PC-9 (cell line): ENCODE measurements at regions not wholly inside any gene's neighbourhood (a gene's known extent, or its start where the extent isn't known, plus 50 kb on each side); places are given as distances from the start of the nearest gene placed in this dataset.

Experiments used
- BruUV-seq: library from RNA; stranded (reverse); fragments of 400-500 nt; replicated peaks from 2 replicates; lab custom pipeline; 2021; lab: Mats Ljungman, UMichigan
- CTCF ChIA-PET: fragments of 300-600 bp; sonication (Branson Sonifier 250); formaldehyde crosslinking; loops from one replicate; lab custom pipeline; 2022; ENCODE audit warnings: antibody characterized with exemption; lab: Charles Lee
- POLR2A ChIA-PET: fragments of 300-600 bp; sonication (Branson Sonifier 250); formaldehyde crosslinking; loops from one replicate; lab custom pipeline; 2022; ENCODE audit warnings: antibody characterized with exemption; ENCODE audit not compliant: unreplicated experiment; lab: Charles Lee
- DNase-seq, 2 experiments: peaks; one replicate each; pipeline versions ENCODE4 v3.0.0 to v3.0.0-alpha.2; 2015 to 2022; ENCODE audit warnings: mixed read lengths in 1 of 2
- H2AFZ ChIP-seq: fragments of 200-600 bp; sonication (generic); 2 replicates; pipeline ENCODE4 v1.8.1; 2017; ENCODE audit warnings: antibody characterized with exemption
- H3F3A ChIP-seq: fragments of 200-600 bp; sonication (generic); 2 replicates; pipeline ENCODE4 v1.8.1; 2017; ENCODE audit warnings: antibody characterized with exemption, mild to moderate bottlenecking, low read depth; ENCODE audit not compliant: insufficient read depth
- H3K27ac ChIP-seq: fragments of 200-600 bp; sonication (generic); 2 replicates; pipeline ENCODE4 v1.6.1; 2016; ENCODE audit warnings: mixed run types
- H3K27me3 ChIP-seq: fragments of 200-600 bp; sonication (generic); 2 replicates; pipeline ENCODE4 v1.6.1; 2016; ENCODE audit warnings: low read depth, mixed run types; ENCODE audit not compliant: insufficient read depth
- H3K36me3 ChIP-seq: fragments of 200-600 bp; sonication (generic); 2 replicates; pipeline ENCODE4 v1.6.1; 2016; ENCODE audit warnings: low read depth, mixed run types
- H3K4me1 ChIP-seq: fragments of 200-600 bp; sonication (generic); replicated peaks from 2 replicates; pipeline ENCODE4 v1.6.1; 2016; ENCODE audit warnings: mixed run types; ENCODE audit not compliant: insufficient read depth
- H3K4me2 ChIP-seq: fragments of 200-600 bp; sonication (generic); 2 replicates; pipeline ENCODE4 v1.6.1; 2017; ENCODE audit warnings: mixed run types
- H3K4me3 ChIP-seq: fragments of 200-600 bp; sonication (generic); 2 replicates; pipeline ENCODE4 v1.6.1; 2016; ENCODE audit warnings: mixed run types
- H3K79me2 ChIP-seq: fragments of 200-600 bp; sonication (generic); 2 replicates; pipeline ENCODE4 v1.6.1; 2017; ENCODE audit warnings: low read depth, mixed run types
- H3K9me2 ChIP-seq: fragments of 200-600 bp; sonication (generic); 2 replicates; pipeline ENCODE4 v1.8.1; 2017; ENCODE audit warnings: mild to moderate bottlenecking; ENCODE audit not compliant: insufficient read depth
- H3K9me3 ChIP-seq: fragments of 200-600 bp; sonication (generic); 2 replicates; pipeline ENCODE4 v1.8.1; 2016; ENCODE audit warnings: low read depth; ENCODE audit not compliant: insufficient read depth
- H4K20me1 ChIP-seq: fragments of 200-600 bp; sonication (generic); 2 replicates; pipeline ENCODE4 v1.8.1; 2017; ENCODE audit not compliant: insufficient read depth
- CTCF ChIP-seq: fragments of 200-600 bp; sonication (generic); conservative IDR thresholded peaks from 2 replicates; pipeline ENCODE4 v1.6.1; 2017; ENCODE audit warnings: mixed run types, antibody characterized with exemption, mild to moderate bottlenecking, moderate library complexity
- EZH2 ChIP-seq: fragments of 200-600 bp; sonication (generic); IDR thresholded peaks from 2 replicates; pipeline ENCODE4 v1.8.0; 2017; ENCODE audit warnings: antibody characterized with exemption, low read depth
- intact Hi-C: fragments of 100-400 bp; cut with micrococcal nuclease; formaldehyde crosslinking; loops from one replicate; pipeline ENCODE4 v1.10.0; 2022; ENCODE audit not compliant: unreplicated experiment

- Histone ChIP-seq H2AFZ (no peak overlapping the region), H3F3A (no peaks in the 10 kb centered on the region), H3K4me3 (no peak overlapping the region), H3K9me2 (peaks cover 8% of the 10 kb centered on the region; the same call in 1 of the 2 replicates), H3K27ac (no peak overlapping the region), H3K4me2 (no peak overlapping the region), H3K27me3 (no peaks in the 10 kb centered on the region), H3K36me3 (no peaks in the 10 kb centered on the region), H3K9me3 (no peaks in the 10 kb centered on the region), H4K20me1 (no peaks in the 10 kb centered on the region), H3K4me1 (peaks cover 5% of the 10 kb centered on the region; the same call in 1 of the 2 replicates), H3K79me2 (no peaks in the 10 kb centered on the region)
- no TSS peak for BruUV-seq
- no peak for DNase-seq
- CTCF ChIA-PET = no interaction called here
- POLR2A ChIA-PET = no interaction called here
- TF ChIP-seq CTCF = no peak
- TF ChIP-seq EZH2 = no peak
- intact Hi-C loops = no loop called here
These were observed 575.2 kb upstream of the ZNF608 start for GRCh38 chr5:125321654-125322053.

- TF ChIP-seq EZH2 (no peak), CTCF (no peak)
These were observed 577.2 kb upstream of the ZNF608 start for GRCh38 chr5:125323613-125324012.

GRCh38 chr5:125325488-125326149, 579.2 kb upstream of the ZNF608 start:
- Histone ChIP-seq H4K20me1 (no peaks in the 10 kb centered on the region), H3K4me2 (no peak overlapping the region), H3K9me2 (peaks cover 8% of the 10 kb centered on the region; the same call in 1 of the 2 replicates), H3K27ac (no peak overlapping the region), H3K79me2 (no peaks in the 10 kb centered on the region), H3K27me3 (no peaks in the 10 kb centered on the region), H3F3A (no peaks in the 10 kb centered on the region), H2AFZ (no peak overlapping the region), H3K4me3 (no peak overlapping the region), H3K4me1 (peaks cover 5% of the 10 kb centered on the region; the same call in 1 of the 2 replicates), H3K36me3 (no peaks in the 10 kb centered on the region), H3K9me3 (no peaks in the 10 kb centered on the region)
- ChIA-PET CTCF (no interaction called here), POLR2A (no interaction called here)
- no peak for TF ChIP-seq EZH2
- no peak for TF ChIP-seq CTCF
- intact Hi-C loops = no loop called here
- DNase-seq = no peak
- BruUV-seq = no TSS peak

More at GRCh38 chr5:125323613-125324012, 577.2 kb upstream of the ZNF608 start:
- no peak overlapping the region for H3K4me3 ChIP-seq
- H3K4me2 ChIP-seq = no peak overlapping the region
- no peaks in the 10 kb centered on the region for H3K79me2 ChIP-seq
- no peak overlapping the region for H2AFZ ChIP-seq
- H3K27me3 ChIP-seq = no peaks in the 10 kb centered on the region
- H3K9me2 ChIP-seq = peaks cover 8% of the 10 kb centered on the region; the same call in 1 of the 2 replicates
- H3K36me3 ChIP-seq = no peaks in the 10 kb centered on the region
- H3K27ac ChIP-seq = no peak overlapping the region
- H4K20me1 ChIP-seq = no peaks in the 10 kb centered on the region
- H3F3A ChIP-seq = no peaks in the 10 kb centered on the region
- intact Hi-C loops = no loop called here
- H3K4me1 ChIP-seq = peaks cover 5% of the 10 kb centered on the region; the same call in 1 of the 2 replicates
- POLR2A ChIA-PET = no interaction called here
- CTCF ChIA-PET = no interaction called here
- H3K9me3 ChIP-seq = no peaks in the 10 kb centered on the region
- DNase-seq = no peak
- no TSS peak for BruUV-seq
